Left renal pelvis (tissue), 4 donors: ENCODE measurements at regions not wholly inside any gene's neighbourhood (a gene's known extent, or its start where the extent isn't known, plus 50 kb on each side); places are given as distances from the start of the nearest gene placed in this dataset.

Experiments used
- DNase-seq, 4 donors: peaks; one replicate each; pipeline ENCODE4 v3.0.0-alpha.2; 2013; ENCODE audit warnings: low read depth in 4 of 4, low spot score in 3 of 4

DNA sequence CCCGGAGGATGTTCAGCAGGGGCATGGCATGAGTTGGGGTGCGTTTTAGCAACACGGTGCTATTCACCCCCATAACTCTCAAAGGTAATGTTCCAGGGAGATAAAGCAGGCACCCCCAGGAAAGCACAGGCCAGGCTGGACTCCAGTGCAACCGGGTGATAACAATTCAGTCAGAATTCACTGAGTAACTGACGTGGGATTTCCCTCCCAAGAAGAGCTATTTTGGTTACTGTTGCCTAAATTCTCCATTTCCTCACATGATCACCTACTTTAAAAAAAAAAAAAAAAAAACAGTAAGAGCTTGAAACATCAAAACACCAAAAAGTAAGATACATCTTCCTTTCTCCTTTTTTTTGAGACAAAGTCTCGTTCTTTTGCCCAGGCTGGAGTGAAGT, 137.6 kb upstream of the WWC1 start:
- DNase-seq: no peak

- DNase-seq: no peak
Measured at GRCh38 chr5:168155585-168155984, 135.9 kb upstream of the WWC1 start.

- DNase-seq: no peak
Measured at GRCh38 chr5:168156170-168156569, 135.3 kb upstream of the WWC1 start.

DNA sequence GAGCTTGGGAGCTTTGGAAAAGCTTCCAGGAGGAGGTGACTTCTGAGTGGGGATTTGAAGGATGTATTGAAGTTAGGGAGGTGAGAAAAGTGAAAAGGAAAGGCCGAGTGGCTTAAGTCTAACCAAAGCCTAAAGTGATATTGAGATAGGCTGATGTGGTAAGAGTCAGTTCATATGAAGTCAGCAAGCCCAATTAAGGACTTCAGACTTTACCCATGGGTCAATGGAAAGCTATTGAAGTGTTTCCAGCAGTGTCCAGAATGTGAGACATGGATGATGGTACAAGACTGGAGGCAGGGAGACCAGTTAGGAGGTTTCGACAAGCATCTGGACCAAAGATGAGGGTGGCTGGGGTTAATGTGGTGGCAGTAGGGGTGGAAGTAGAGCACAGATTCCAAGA, 134.3 kb upstream of the WWC1 start:
- DNase-seq: no peak

GRCh38 chr5:168159425-168159824, 132.0 kb upstream of the WWC1 start:
- DNase-seq: no peak

DNA sequence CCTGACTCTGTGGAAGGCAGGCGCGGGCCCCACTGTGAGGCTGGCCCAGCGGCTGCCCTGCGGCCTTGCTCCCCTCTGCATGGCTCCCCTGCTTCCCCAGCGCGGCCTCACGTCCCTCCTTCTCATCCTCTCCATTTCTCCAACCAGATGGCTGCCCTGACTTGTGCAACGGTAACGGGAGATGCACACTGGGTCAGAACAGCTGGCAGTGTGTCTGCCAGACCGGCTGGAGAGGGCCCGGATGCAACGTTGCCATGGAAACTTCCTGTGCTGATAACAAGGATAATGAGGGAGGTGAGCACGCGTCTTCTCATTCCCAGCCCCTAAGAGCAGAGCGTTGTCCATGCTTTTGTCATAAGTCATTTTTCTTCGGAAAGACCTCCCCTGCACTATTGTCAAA, 129.0 kb upstream of the WWC1 start:
- DNase-seq: no peak

DNA sequence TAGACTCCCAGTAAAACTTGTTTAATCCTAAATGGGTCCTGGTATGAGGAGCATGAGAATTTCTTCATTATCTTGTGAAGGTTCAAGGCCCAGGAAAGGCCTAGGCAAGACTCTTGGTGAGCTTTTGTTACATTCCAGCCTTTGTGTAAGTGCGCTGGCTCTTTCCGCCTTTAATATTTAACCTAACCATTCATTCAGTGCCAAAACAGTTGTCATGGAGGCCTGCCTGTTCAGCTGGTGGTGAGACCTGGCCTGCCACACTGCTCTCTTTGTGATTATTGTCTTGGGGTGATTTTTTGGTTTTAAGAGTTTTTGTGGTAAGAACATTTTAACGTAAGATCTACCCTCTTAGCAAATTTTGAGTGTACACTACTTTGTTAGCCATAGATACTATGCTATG, 127.5 kb upstream of the WWC1 start:
- no peak for DNase-seq

GRCh38 chr5:168165221-168165914, 126.1 kb upstream of the WWC1 start:
- DNase-seq: no peak

- no peak for DNase-seq
Measured at GRCh38 chr5:168165977-168166376, 125.5 kb upstream of the WWC1 start.

GRCh38 chr5:168167338-168167737, 124.1 kb upstream of the WWC1 start:
- DNase-seq: no peak

DNA sequence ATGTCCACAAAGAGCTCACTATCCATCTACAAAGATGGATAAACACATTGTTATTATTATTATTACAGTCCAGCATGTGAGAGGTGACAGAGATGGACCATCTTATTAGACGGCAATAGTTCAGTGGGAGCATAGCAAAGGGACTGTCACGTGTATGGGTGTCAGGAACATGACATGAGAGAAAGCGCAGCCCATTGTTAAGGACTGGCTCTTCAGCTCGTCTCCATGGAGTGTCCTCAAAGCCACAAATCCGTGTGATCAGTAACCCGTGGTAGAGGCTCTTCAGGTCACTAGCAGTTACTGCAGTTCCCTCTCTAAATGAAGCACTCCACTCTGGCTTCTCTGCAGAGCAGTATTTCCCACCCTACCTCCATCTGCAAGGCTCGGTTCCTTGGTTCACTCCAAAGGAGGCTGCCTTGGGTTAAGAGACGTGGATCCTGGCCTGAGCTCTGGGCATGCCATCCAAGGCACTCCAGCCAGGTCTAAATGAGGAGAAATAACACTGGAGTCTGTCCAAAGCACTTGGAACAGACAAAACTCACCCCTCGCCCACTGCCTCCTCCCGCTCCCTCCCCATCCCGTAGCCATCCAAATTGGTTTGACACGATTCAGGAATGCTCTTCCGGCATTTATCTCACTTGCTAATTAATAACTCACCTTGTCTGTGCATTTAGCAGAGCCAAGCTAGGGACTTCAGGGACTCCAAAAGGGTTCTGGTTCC, 122.3 kb upstream of the WWC1 start:
- DNase-seq: no peak

- no peak for DNase-seq
Measured at GRCh38 chr5:168169791-168170190, 121.7 kb upstream of the WWC1 start.

- no peak for DNase-seq
Measured at GRCh38 chr5:168171901-168172759, 119.3 kb upstream of the WWC1 start.

- no peak for DNase-seq
Measured at GRCh38 chr5:168172760-168173223, 118.7 kb upstream of the WWC1 start.

- no peak for DNase-seq
Measured at GRCh38 chr5:168174376-168174775, 117.1 kb upstream of the WWC1 start.

- no peak for DNase-seq
Measured at GRCh38 chr5:168176251-168176650, 115.2 kb upstream of the WWC1 start.

- DNase-seq: no peak
Measured at GRCh38 chr5:168176941-168177340, 114.5 kb upstream of the WWC1 start.

GRCh38 chr5:168177831-168178450, 113.5 kb upstream of the WWC1 start:
- no peak for DNase-seq

- no peak for DNase-seq
Measured at GRCh38 chr5:168179192-168179593, 112.3 kb upstream of the WWC1 start.

DNA sequence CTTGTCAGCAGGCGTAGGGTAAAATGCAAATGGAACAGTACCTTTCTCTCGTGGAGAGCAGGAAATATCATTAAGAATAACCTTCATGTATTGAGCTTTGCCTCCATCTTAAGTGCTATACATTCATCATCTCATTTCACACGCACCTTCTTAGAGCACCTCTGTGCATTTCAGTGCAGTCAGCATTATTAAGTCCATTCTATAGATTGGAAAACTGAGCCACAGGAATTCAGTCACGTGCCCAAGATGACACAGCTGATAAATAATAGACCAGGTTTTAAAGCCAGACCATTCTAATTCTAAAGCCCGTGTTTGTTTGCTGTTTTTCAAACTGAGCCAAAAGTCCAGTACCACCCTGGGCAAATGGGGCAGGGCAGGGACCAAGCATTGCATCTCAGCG, 109.2 kb upstream of the WWC1 start:
- DNase-seq: no peak

GRCh38 chr5:168184103-168184502, 107.3 kb upstream of the WWC1 start:
- no peak for DNase-seq
